GM10266 (cell line): ENCODE measurements at regions not wholly inside any gene's neighbourhood (a gene's known extent, or its start where the extent isn't known, plus 50 kb on each side); places are given as distances from the start of the nearest gene placed in this dataset.

Source experiments
- DNase-seq: peaks from one replicate; pipeline ENCODE4 v3.0.0; 2012; ENCODE audit errors: extremely low spot score
- CTCF ChIP-seq: IDR thresholded peaks from 2 replicates; pipeline ENCODE4 v1.5.1; 2012; ENCODE audit warnings: mild to moderate bottlenecking, low read depth; ENCODE audit not compliant: control insufficient read depth, insufficient read depth; ENCODE audit errors: missing control alignments

GRCh38 chr4:126087101-126087500 lies 772.3 kb downstream of the FAT4 start:
- no peak for DNase-seq
- no peak for TF ChIP-seq CTCF

- no peak for DNase-seq
- TF ChIP-seq CTCF: no peak
These were observed 782.5 kb downstream of the FAT4 start for GRCh38 chr4:126097155-126097799.

- TF ChIP-seq CTCF: no peak
- no peak for DNase-seq
These were observed 791.9 kb downstream of the FAT4 start for GRCh38 chr4:126106658-126107057.

GRCh38 chr4:126109836-126110235 lies 795.1 kb downstream of the FAT4 start:
- TF ChIP-seq CTCF: no peak
- DNase-seq: no peak

- no peak for TF ChIP-seq CTCF
- no peak for DNase-seq
These were observed 798.3 kb downstream of the FAT4 start for GRCh38 chr4:126113058-126113457.

GRCh38 chr4:126123611-126124325 lies 809.0 kb downstream of the FAT4 start:
- no peak for DNase-seq
- no peak for TF ChIP-seq CTCF

- no peak for TF ChIP-seq CTCF
These were observed 810.1 kb downstream of the FAT4 start for GRCh38 chr4:126124818-126125217.

More at GRCh38 chr4:126124818-126125217, 810.1 kb downstream of the FAT4 start:
- DNase-seq: no peak
